ENCODE measurements at regions not wholly inside any gene's neighbourhood (a gene's known extent, or its start where the extent isn't known, plus 50 kb on each side); places are given as distances from the start of the nearest gene placed in this dataset.

DNA sequence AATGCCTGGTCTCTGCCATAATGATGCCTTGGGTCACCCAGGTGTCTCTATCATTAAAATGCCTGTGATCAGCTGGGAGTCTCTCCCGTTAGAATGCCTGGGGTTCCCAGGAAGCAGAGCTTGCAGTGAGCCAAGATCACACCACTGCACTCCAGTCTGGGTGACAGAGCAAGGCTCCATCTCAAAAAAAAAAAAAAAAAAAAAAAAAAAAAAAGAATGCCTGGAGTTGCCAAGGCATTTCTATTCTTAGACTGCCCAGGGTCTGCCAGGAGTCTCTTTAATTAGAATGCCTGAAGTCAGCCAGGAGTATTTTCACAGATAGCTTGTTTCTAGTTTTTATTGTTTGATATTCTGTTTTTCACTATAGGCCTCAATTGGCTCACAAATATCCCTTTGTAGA lies 1552.5 kb downstream of the UQCRFS1 start:
- TF ChIP-seq, protein P1, sequence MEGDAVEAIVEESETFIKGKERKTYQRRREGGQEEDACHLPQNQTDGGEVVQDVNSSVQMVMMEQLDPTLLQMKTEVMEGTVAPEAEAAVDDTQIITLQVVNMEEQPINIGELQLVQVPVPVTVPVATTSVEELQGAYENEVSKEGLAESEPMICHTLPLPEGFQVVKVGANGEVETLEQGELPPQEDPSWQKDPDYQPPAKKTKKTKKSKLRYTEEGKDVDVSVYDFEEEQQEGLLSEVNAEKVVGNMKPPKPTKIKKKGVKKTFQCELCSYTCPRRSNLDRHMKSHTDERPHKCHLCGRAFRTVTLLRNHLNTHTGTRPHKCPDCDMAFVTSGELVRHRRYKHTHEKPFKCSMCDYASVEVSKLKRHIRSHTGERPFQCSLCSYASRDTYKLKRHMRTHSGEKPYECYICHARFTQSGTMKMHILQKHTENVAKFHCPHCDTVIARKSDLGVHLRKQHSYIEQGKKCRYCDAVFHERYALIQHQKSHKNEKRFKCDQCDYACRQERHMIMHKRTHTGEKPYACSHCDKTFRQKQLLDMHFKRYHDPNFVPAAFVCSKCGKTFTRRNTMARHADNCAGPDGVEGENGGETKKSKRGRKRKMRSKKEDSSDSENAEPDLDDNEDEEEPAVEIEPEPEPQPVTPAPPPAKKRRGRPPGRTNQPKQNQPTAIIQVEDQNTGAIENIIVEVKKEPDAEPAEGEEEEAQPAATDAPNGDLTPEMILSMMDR (conservative IDR thresholded peaks at IDR 0.05 in 1 of 2, IDR thresholded peaks at IDR 0.05 in 1 of 2; ENCODE audit: extremely low read depth in 1 of 2, insufficient read depth in 1 of 2, low read depth in 1 of 2, low read length in 2 of 2): no peak
- TF ChIP-seq EZH2 (IDR thresholded peaks at IDR 0.05; ENCODE audit: borderline replicate concordance, low read length): no peak

Measured in mammary epithelial cell (primary cell).